Retina (tissue), 1 donor: ENCODE measurements at regions not wholly inside any gene's neighbourhood (a gene's known extent, or its start where the extent isn't known, plus 50 kb on each side); places are given as distances from the start of the nearest gene placed in this dataset.
"Not testable (repeated sequence)": the region's sequence is repeated elsewhere in the genome, so short reads cannot be mapped to it uniquely, and the experiment has no call there.

Experiments
- DNase-seq: peaks from one replicate; pipeline ENCODE4 v3.0.0-alpha.2; 2016

DNA sequence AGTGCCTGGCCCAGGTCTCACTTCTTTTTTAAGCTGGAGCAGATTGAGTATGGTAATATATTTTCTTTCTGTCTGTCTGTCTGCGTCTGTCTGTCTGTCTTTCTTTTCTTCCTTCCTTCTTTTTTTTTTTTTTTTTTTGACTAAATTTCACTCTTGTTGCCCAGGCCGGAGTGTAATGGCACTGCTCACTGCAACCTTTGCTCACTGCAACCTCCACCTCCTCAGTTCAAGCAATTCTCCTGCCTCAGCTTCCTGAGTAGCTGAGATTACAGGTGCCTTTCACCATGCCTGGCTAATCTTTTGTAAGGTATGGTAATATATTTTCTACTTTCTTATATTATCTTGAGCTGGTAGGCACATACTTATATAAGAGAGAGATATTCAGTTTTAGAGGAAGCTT lies 196.3 kb upstream of the MARCKS start:
- DNase-seq, result no peak

DNA sequence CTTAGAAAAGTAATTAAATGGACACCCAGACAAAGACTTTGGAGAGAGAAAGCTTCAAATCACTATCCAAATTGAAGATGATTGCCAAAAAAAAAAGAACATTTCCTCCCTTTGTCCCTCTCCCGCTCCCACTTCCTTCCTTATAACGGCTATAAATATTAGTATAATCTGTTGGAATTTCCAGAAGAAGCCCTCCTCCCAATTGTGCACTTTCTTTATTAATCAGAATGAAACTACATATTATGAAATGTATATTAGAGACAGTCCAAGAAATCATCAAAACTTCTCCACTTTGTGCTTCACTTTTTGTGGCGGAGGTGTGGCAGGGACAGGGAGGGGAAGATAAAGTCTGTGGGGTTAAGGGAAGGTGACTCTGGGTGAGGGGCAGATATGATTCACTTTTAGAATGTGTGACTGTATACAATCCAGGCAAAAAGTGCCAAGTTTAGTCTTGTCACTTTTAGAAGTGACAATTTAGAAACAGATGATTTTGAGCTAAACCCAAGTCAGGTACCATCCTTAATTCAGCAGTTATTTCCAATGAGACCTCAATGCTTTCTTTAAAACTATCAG lies 195.0 kb upstream of the MARCKS start:
- DNase-seq, result no peak

DNA sequence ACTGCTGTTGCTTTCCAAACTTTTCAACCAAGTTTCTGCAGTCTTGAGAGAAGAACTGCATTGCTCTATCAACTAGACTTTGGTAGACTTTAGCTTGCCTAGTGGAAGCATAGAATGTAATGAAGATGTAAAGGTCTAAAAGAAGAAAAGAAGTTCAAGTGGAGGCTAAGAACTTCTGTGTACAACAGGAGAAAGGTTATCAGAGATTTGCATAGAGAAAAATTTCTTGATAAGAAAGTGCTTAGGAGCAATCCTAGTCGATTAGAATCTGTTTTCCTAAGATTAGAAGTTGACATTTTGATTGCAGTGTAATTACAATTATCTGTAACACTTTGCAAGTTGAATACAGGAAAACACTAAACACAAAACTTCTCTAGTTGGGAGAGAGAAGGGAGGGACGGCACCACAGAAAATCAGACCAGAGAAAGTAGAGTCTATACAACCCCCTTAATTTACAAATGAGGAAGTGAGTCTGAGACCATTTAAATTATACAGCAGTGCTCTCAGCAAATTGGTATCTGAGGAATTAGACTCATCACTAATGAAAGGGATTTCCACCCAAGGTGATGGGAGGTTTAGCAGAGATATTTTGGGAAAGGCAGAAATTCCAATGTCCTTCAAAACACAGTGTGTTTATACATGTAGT lies 194.3 kb upstream of the MARCKS start:
- DNase-seq, result no peak

DNA sequence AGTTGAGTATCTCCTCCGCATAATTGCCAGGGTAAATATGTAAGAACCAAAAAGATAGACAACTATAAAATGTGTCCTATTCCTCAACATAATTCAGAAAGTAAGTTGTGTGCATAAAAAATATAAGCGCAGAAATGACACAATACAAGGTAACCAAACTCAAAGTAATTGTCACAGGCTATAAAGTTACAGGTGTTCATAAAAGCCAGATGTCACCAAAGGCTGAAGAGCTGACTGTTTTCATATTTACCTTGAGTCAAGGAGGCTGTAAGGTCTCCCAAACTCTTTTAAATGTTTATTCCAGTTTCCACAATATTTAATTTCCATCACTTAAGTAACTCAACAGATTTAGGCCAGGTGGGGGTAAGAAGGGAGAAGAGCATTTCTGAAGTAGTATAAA lies 192.2 kb upstream of the MARCKS start:
- no peak for DNase-seq

DNA sequence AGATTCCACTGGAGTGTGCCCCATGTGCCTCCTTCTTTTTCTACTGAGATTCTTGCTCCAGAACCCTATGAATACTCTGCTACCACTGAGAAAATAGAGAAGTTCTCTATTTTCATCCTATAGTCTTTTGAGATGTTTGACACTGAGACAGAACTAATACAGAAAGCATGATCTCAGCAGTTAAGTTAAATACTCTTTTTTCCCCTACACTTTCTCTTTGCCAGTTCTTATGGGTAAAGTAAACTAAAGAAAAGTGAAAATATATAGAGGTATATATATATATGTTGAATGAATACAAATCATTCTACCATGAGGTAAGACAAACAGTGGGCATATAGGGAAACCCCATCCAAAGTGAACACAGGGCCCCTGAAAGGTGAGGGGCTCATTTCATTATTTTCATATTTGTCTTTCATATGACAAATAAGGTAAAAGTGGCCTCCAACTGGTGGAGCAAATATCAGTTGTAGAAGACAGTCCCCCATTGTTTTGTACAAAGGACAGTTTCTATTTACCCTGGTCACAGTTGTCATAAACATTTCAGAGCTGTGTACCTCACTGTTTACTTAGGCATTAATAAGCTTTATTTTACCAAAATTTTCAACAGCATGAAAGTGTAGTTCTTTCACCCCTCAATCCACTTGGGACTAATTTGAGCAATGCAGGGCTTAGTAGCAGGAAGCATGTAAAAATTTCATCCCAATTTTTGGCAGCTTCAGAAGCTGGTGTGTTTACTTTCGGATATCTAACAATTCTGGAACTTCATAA lies 188.3 kb upstream of the MARCKS start:
- no peak for DNase-seq

DNA sequence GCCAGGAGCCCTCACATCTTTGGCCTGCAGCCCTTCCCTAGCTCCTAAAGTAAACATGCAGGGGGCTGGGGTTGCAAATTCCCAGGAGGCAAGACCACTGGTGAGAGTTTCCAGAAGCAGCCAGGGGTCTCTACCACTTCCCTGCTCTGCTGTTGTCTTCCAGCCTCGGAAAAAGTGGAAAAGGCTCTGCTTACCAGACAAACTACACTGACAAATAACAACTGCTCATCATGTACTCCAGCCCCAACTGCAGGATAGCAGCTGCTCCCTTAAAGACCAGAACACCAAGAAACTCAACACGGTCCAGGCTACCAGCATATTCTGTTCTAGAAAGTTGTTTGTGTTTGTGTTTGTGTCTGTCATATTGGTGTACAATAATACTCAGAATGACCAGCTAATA lies 187.5 kb upstream of the MARCKS start:
- no peak for DNase-seq

DNA sequence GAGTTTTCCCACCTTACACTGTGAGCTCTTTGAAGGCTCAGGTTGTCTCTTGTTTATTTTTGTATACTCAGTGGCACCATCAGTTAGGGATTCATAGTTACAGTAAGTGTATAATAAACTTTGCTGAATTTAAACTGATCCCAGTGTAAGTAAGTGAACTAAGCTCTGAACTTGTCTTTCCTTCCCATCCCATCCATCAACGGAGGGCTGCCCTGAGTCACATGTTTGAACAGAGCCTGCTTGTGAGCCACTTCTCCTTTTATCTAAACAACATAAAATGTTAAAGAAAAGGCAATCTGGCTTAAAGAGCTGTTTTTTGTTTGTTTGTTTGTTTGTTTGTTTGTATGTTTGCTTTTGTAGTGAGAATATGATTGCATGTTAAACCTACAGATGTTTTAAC lies 185.7 kb upstream of the MARCKS start:
- no peak for DNase-seq

DNA sequence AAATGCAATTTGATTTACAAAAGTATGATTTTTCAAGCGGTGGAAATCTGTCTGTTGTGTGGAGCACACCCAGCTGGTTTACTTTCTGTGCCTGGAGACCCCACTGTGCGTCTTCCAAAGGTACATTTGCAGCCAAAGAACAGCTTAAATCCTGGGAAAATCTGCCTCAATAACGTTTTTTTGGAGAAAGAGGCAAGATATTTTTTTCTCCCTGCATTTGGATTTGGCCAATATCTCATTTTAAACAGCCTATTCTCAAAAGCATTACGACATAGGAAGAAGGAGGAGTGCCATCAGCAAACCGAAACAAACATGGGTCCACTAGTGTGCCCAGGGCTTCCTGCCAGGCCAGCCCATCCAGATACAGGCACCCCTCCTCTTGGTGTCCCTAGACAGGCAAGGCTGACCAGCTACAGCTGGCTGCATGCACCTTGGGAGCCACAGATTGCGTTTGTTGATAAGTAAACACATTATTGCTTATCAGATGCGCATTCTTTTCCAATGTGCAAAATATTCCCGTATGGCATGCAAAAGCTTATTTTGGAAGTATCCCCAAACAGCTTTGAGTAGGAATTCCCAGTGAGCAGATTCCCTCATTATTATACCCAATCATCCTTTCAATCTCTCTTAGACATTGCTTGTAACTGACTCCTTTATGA lies 184.5 kb upstream of the MARCKS start:
- no peak for DNase-seq

DNA sequence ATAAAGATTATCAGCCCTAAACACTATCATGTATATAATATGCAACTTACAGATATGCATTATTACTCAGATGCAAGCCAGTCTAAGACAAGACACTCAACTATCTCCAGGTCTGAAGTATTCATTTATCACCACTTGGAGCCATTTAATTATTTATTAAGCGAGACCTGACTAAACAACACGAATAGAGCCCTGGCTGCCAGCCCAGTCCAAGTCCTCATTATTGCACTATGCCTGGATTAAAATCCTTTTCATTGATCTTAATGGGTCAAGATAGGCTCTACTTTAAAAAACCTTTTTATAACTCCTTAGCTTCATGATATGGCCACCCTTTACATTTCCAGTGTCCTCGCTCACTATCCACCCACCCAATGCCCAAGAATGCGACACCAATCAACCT lies 183.1 kb upstream of the MARCKS start:
- no peak for DNase-seq

DNA sequence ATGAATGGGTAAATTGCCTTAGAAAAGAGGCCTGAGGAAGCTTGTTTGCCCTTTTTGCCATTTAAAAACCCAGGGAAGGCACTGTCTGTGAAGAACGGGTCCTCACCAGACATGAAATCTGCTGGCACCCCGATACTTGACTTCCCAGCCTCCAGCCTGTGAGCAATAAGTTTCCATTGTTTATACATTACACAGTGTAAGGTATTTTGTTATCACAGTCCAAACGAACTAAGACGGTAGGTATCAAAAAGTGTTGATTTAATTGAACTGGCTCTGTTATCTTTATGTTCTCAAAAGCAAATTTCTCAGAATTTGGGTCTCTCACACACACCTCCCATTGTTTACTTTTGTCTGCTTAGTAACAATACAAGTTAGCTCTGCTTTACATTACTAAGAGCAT lies 181.1 kb upstream of the MARCKS start:
- DNase-seq, result no peak

DNA sequence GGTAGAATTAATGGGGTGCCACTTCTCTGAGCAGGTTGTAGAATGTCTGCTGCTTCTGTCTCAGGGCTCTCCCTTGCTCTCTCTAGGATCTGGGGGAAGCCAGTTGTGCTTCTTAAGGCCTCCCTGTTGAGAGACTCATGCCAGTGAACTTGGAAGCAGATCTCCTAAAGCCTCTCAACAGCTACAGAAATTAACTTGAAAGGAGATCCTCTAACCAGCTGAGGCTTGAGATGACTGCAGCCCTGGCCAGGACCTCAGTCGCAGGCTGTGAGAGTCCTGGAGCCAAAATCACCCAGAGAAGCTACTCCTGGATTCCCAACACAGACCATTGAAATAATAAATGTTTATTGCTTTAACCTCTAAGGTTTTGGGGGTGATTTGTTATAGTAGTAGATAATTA lies 180.2 kb upstream of the MARCKS start:
- no peak for DNase-seq

DNA sequence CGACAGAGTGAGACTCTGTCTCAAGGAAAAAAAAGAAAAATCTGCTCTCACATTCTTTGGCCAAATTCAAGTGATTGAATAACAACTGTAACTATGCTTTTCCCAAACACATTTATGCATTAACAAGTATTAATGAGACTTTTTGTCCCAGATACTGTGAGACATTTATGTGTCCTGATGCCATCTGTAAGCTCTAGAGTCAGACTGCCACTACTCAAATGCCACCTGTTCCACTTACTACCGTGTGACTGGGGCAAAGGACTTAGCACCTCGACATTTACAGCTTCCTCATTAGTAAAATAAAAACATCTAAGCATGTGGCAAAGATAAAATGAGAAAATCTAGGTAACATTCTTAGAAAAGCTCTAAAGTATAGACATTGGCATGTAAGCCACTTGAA lies 178.1 kb upstream of the MARCKS start:
- no peak for DNase-seq

DNA sequence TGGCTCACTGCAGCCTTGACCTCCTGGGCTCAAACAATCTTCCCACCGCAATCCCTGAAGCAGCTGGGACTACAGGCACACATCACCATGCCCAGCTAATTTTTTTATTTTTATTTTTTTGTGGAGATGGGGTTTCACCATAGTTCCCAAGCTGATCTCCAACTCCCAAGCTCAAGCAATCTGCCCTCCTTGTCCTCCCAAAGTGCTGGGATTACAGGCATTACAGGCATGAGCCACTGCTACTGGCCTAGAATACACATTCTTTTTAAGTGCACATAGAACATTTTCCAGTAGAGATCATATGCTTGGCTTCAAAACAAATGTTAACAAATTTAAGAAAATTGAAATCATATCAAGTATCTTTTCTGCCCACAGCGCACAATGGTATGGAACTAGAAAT lies 176.8 kb upstream of the MARCKS start:
- DNase-seq, result no peak

DNA sequence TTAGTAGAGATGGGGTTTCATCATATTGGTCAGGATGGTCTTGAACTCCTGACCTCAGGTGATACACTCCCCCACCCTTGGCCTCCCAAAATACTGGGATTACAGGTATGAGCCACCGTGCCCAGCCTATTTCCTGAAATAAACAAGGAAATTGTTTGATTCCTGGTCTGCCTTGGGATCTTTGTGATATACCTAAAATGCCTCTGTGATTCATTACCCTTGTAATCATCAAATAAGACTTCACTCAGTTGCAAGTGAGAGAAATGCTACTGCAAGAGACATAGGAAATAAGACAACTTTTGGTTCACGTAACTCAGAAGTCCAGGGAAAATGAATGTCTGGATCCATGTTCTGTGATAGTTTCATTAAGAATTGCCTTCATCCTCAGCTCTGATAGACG lies 173.2 kb upstream of the MARCKS start:
- no peak for DNase-seq

DNA sequence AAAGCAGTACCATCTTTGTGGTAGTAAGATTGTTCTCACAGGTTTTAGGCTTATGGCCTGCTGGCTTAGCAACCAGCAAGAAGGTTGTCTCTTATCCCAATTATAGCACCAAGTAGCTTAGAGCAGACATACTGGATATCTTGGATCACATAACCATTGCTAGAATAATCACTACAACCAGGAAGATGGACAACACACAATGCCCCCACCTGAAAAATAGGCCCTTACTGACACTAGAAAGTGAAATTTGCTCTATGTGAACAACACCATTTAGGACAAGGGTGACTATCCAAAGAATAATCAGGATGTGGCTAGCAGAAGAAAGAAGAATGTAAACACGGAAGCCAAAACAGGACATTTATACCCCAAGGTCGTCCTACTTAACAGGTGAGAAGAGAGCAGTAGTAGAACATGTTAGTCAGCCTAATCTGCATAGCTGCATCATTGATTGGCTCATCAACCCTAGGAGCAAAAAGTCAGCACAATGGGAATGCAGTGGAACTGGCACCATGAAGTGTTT lies 172.7 kb upstream of the MARCKS start:
- DNase-seq, result no peak

DNA sequence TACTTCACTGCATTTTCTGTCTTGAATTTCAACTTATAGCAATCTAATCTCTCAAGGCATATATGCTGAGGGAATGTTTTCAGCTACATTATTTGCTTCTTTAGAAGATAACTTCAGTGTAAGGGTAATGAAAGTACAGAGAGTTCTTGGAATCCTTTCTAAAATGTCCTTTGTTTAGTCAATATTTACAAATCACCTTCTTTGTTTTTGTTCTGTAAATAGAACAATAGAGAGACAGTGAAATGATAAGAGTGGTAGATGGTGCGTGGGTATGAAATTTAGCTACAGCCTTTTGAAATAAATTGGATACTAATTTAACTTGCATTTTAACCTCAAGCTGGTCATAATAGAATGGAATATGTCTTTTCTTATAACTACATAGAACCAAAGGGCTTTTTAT lies 171.1 kb upstream of the MARCKS start:
- DNase-seq, result no peak

DNA sequence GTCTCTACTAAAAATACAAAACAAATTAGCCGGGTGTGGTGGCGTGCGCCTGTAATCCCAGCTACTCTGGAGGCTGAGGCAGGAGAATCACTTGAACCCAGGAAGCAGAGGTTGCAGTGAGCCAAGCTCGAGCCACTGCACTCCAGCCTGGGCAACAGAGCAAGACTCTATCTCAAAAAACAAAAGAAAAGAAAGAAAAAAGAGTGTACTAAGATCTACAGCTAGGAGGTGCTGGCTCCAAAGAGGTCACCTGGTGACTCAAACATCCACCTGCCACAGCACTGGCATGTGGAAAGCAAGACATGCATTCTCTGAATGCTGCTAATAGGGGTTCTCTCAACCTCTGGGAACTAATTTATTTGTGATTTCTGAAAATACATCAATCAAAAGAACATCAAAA lies 167.5 kb upstream of the MARCKS start:
- DNase-seq, result not testable (repeated sequence)

DNA sequence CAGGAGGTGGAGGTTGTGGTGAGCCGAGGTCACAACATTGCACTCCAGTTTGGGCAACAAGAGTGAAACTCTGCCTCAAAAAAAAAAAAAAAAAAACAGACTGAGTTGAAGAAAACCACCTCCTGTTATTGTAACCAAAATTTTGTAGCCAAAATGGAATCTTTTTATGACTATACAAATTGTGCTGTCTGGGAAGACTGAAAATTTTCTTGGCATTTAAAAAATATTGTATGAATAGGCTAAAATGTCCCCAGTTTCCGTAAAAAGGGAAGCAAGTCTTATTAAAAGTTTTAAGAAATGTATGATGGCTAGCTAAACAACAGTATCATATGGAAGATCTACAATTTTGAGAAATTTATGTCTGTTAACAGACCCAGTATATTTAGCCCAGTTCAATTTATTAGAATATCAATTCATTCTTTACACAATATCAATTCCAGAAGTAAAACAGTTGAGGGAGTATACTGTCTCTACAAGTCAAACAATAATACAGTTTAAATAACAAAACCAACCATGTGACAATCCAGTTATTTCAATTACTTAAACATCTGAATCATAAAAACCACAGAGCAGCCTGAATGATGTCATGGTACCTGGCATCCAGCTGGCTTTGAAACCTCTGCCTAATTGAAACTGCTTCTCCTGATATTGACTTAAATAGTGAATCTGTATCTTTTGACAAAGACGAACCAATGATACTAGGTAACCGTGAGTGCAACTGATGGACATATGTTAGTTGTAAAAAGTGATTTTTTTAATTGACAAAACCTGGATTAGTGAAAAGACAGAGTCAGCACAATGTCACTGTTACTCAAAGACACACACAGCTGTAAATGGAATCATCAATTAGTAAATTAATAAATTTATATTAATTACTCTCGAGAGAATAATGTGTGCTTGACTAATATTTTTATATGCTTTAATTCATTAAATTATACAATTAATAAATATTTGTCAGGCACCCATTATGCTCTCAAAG lies 166.6 kb upstream of the MARCKS start:
- DNase-seq, result no peak

DNA sequence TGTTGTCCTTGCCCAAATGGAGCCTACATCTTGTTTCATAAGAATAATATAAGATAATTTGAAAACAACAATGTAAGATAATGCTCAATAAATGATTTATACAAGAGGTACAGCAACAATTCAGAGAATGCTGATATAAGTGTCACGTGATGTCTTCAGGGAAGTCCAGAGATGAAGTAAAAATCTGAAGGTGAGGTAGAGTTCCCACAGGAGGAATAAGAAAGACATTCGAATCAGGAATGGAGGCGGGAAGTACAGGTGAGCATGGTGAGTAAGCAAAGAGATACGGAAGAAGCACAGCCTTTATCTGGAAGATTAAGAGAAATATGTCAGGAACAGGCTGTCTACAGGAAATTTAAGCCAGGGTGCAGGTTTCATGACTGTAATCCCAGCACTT lies 165.9 kb upstream of the MARCKS start:
- DNase-seq, result no peak

DNA sequence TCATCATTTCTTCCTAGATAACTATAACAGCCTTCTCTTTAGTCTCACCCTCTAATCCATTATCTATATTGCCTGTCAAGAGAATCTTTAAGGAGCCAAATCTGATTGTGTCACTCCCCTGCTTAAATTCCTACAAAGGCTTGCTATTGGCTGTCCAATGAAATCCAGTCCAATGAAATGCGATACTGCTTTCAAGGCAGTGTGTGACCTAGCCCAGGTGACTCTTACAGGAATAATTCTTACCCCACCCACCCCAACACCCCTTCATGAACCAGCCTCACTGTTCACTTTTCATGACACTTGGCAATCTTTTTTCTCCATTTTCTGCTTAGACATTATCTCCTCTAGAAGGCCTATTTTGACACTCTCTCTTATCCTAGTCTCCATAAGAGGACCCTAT lies 163.3 kb upstream of the MARCKS start:
- DNase-seq, result no peak

DNA sequence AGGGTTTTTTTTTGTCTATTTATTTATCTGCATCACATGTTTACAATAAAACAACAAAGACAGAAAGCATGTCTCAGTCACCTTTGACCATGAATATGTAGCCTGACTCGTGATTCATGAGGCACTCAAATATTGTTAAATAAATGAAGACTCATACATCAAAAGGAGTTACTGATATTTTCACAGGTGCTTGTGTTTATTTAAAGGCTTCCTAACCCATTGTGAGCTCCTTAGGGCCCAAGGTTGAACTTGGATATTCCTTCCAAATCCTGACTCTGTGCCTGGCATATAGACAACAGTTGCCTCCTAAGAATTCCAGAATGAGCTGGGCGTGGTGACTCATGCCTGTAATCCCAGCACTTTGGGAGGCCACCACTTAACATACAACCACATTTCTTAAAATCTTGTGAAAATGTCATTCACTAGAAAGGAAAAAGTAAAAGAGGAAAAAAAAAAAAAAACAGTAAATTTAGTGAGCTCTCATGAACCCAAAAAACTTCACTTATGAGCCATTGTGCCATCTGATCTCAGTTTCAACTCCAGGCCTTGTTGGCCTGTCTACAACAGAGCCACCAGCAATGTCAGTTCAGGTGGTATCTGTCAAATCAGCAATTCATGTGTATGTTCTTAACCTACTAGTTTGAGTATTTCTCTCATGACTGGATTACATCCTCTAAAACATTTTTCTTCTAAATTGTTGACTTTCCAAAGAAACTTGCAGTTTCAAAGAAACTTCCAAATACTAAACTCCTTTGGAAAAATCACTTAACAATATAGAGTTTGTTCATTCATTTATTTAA lies 162.7 kb upstream of the MARCKS start:
- DNase-seq, result no peak

DNA sequence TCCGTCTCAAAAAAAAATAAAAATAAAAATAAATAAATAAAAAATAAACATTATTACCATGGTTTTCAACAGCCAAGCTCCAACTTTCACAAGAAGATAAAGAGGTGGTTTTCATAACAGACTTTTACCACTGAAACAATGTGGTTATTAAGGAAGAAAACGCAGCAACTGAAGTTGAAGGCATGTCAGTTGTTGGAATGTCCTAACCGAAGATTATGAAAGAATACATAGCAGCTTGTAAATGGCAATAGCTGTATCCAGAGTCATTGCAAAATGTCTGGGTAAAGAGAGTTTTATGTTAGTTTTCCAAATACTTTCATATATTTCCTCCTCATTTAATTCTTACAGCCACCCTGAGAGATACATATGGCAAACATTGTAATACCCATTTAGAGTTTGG lies 161.6 kb upstream of the MARCKS start:
- no peak for DNase-seq
